ENCODE measurements at regions not wholly inside any gene's neighbourhood (a gene's known extent, or its start where the extent isn't known, plus 50 kb on each side); places are given as distances from the start of the nearest gene placed in this dataset.

DNA sequence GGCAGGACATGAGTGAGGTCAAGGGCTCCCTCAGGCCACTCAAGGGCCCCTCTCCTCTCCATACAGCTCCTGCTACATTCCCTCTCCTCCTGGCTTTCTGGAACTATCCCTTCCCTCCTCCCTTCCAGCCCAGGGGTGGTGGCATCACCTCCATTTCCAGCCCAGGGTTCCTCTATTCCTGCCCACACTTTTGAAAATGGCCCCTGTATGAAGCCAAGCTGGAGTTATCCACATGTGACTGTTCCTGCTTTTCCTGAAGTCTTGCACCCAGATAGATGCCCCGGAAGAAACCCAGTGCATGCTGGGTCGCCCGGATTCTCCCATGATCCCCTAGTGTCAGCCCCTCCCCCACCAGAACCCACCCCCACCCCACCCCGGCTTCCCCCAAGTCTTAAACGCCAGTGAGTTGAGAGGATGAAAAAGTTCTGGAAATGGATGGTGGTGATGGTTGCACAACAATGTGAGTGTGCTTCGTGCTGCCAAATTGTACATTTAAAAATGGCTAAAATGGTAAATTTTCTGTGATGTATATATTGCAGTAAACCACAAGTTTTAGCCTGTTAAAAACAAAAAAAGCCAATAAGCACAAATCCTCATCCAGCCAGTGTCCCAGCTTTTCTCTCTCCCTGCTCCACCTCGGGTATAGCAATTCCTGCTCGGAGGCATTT, 136.9 kb downstream of the SCARB1 start:
- Histone ChIP-seq H3K36me3 (ENCODE audit: insufficient read depth, insufficient read length, low read length) (no peaks in the 10 kb centered on the region), H3K9ac (ENCODE audit: insufficient read length, low read depth) (no peak overlapping the region), H3K4me3 (ENCODE audit: insufficient read length, low read depth) (no peak overlapping the region), H3K4me1 (ENCODE audit: insufficient read depth, insufficient read length) (peaks cover 4% of the 10 kb centered on the region), H3K9me3 (ENCODE audit: insufficient read depth, low read length) (0 out of 2 replicates have a peak, but pooled peaks cover 3% of the 10 kb centered on the region), H3K27me3 (ENCODE audit: insufficient read depth, insufficient read length) (no peaks in the 10 kb centered on the region)
- no peak for DNase-seq (ENCODE audit: low read depth, low spot score)
- no peak for TF ChIP-seq ZNF274 (IDR thresholded peaks at IDR 0.05; ENCODE audit: low read depth, low read length)
- no peak for TF ChIP-seq SUZ12 (IDR thresholded peaks at IDR 0.05; ENCODE audit: extremely low read depth, insufficient read depth, insufficient read length)
- TF ChIP-seq YY1 (IDR thresholded peaks at IDR 0.05; ENCODE audit: insufficient read depth, insufficient read length), result no peak

- H3K4me3 ChIP-seq (ENCODE audit: insufficient read length, low read depth), result no peak overlapping the region
- H3K4me1 ChIP-seq (ENCODE audit: insufficient read depth, insufficient read length), result peaks cover 4% of the 10 kb centered on the region
- H3K36me3 ChIP-seq (ENCODE audit: insufficient read depth, insufficient read length, low read length), result no peaks in the 10 kb centered on the region
- H3K9ac ChIP-seq (ENCODE audit: insufficient read length, low read depth), result no peak overlapping the region
- DNase-seq (ENCODE audit: low read depth, low spot score), result no peak
- no peaks in the 10 kb centered on the region for H3K27me3 ChIP-seq (ENCODE audit: insufficient read depth, insufficient read length)
- no peaks in the 10 kb centered on the region for H3K9me3 ChIP-seq (ENCODE audit: insufficient read depth, low read length)
- TF ChIP-seq YY1 (IDR thresholded peaks at IDR 0.05; ENCODE audit: insufficient read depth, insufficient read length) (no peak), SUZ12 (IDR thresholded peaks at IDR 0.05; ENCODE audit: extremely low read depth, insufficient read depth, insufficient read length) (no peak), ZNF274 (IDR thresholded peaks at IDR 0.05; ENCODE audit: low read depth, low read length) (no peak)
Measured at GRCh38 chr12:124725597-124726237, 137.9 kb downstream of the SCARB1 start.

GRCh38 chr12:124725099-124725498, 138.6 kb downstream of the SCARB1 start:
- H3K4me3 ChIP-seq (ENCODE audit: insufficient read length, low read depth), result no peak overlapping the region
- no peaks in the 10 kb centered on the region for H3K27me3 ChIP-seq (ENCODE audit: insufficient read depth, insufficient read length)
- no peaks in the 10 kb centered on the region for H3K9me3 ChIP-seq (ENCODE audit: insufficient read depth, low read length)
- TF ChIP-seq ZNF274 (IDR thresholded peaks at IDR 0.05; ENCODE audit: low read depth, low read length) (no peak), SUZ12 (IDR thresholded peaks at IDR 0.05; ENCODE audit: extremely low read depth, insufficient read depth, insufficient read length) (no peak), YY1 (IDR thresholded peaks at IDR 0.05; ENCODE audit: insufficient read depth, insufficient read length) (no peak)
- H3K4me1 ChIP-seq (ENCODE audit: insufficient read depth, insufficient read length), result peaks cover 4% of the 10 kb centered on the region
- no peaks in the 10 kb centered on the region for H3K36me3 ChIP-seq (ENCODE audit: insufficient read depth, insufficient read length, low read length)
- H3K9ac ChIP-seq (ENCODE audit: insufficient read length, low read depth), result no peak overlapping the region
- no peak for DNase-seq (ENCODE audit: low read depth, low spot score)

DNA sequence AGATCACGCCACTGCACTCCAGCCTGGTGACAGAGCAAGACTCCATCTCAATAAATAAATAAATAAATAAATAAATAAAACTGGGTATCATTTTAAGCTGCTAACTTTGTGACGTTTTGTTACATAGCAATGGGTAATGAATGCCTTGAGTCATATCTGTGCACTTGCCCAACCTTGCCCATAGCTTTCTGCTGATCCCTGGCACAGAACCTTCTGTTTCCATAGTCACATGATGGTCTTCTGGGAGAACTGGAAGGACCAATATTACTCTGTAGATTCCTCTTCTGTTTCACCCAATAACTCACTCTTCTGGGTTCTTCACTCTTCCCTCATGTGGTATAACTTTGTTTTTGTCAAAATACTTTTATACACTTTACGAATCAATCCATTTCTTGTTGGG, 140.8 kb downstream of the SCARB1 start:
- Histone ChIP-seq H3K9ac (ENCODE audit: insufficient read length, low read depth) (no peak overlapping the region), H3K36me3 (ENCODE audit: insufficient read depth, insufficient read length, low read length) (no peaks in the 10 kb centered on the region), H3K4me3 (ENCODE audit: insufficient read length, low read depth) (no peak overlapping the region), H3K27me3 (ENCODE audit: insufficient read depth, insufficient read length) (no peaks in the 10 kb centered on the region), H3K9me3 (ENCODE audit: insufficient read depth, low read length) (no peaks in the 10 kb centered on the region), H3K4me1 (ENCODE audit: insufficient read depth, insufficient read length) (peaks cover 4% of the 10 kb centered on the region)
- no peak for DNase-seq (ENCODE audit: low read depth, low spot score)
- TF ChIP-seq YY1 (IDR thresholded peaks at IDR 0.05; ENCODE audit: insufficient read depth, insufficient read length) (no peak), ZNF274 (IDR thresholded peaks at IDR 0.05; ENCODE audit: low read depth, low read length) (no peak), SUZ12 (IDR thresholded peaks at IDR 0.05; ENCODE audit: extremely low read depth, insufficient read depth, insufficient read length) (no peak)

DNA sequence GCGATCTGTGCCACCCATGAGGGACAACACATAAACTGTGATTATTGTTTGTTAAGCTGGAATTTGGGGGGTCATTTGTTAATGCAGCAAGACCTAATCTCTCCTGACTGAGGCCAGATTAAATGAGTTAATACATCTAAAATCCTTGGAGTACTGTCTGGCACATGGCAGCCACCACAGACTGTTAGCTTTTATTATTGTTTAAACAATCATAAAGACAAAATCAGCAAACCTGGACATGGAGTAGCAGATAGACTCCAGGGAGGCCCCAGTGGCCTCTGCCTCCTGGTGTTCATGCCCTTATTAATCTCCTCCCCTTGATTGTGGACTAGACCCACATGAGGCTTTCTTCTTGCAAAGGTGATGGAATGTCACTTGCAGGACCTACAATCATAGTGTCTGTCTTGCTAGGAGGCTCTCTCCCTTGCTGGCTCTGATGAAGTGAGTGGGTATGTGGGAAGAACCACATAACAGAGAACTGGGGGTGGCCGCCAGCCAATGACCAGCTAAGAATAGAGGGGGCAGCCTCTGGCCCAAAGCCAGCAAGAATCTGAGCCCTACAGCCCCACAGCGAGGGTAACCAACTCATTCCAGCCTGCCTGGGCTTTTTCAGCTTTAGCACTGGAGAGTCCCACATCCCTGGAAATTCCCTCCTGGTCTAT, 142.0 kb downstream of the SCARB1 start:
- H3K4me1 ChIP-seq (ENCODE audit: insufficient read depth, insufficient read length), result no peaks in the 10 kb centered on the region
- H3K9me3 ChIP-seq (ENCODE audit: insufficient read depth, low read length), result no peaks in the 10 kb centered on the region
- no peak overlapping the region for H3K4me3 ChIP-seq (ENCODE audit: insufficient read length, low read depth)
- DNase-seq (ENCODE audit: low read depth, low spot score), result no peak
- H3K9ac ChIP-seq (ENCODE audit: insufficient read length, low read depth), result no peak overlapping the region
- no peak for TF ChIP-seq YY1 (IDR thresholded peaks at IDR 0.05; ENCODE audit: insufficient read depth, insufficient read length)
- no peak for TF ChIP-seq ZNF274 (IDR thresholded peaks at IDR 0.05; ENCODE audit: low read depth, low read length)
- TF ChIP-seq SUZ12 (IDR thresholded peaks at IDR 0.05; ENCODE audit: extremely low read depth, insufficient read depth, insufficient read length), result no peak
- H3K36me3 ChIP-seq (ENCODE audit: insufficient read depth, insufficient read length, low read length), result no peaks in the 10 kb centered on the region
- H3K27me3 ChIP-seq (ENCODE audit: insufficient read depth, insufficient read length), result no peaks in the 10 kb centered on the region

DNA sequence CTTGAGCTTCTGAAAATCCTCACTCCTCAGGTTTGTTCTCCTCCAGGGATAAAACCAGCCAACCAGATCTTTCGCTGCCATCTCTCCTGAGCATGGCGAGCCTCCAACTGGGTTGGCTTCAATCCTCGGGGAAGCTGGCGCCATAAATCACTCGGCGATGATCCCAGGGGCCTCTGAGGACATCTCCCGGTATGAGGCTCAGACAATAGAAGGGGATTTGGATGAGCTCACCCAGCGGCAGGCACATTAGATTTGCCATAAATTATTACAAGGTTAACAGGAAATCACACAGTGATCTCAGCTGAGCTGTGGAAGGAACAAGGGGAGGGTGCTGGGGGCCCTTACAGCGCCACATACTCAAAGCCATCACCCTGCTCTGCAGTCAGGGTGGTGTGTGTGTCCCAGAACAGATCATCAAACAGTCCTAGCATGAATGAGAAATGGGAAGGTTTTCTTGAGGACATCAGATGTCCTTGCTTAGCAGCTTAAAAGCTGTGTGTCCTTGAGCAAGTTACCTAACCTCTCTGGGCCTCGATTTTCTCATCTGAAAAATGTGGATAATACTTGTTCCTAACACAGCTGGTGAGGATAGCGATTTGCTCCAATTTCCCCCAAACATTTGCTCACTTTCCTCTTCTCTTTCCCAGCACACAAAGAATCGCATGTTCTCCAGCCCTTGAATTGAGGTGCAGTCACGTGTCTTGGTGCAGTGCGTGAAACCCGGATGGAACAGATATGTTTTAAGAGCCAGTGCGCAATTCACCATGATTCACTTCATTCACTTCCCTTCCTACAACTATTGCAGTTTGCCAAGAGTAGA, 142.8 kb downstream of the SCARB1 start:
- no peak overlapping the region for H3K9ac ChIP-seq (ENCODE audit: insufficient read length, low read depth)
- DNase-seq (ENCODE audit: low read depth, low spot score), result no peak
- H3K36me3 ChIP-seq (ENCODE audit: insufficient read depth, insufficient read length, low read length), result no peaks in the 10 kb centered on the region
- peaks cover 3% of the 10 kb centered on the region for H3K4me1 ChIP-seq (ENCODE audit: insufficient read depth, insufficient read length)
- TF ChIP-seq YY1 (IDR thresholded peaks at IDR 0.05; ENCODE audit: insufficient read depth, insufficient read length) (no peak), ZNF274 (IDR thresholded peaks at IDR 0.05; ENCODE audit: low read depth, low read length) (no peak), SUZ12 (IDR thresholded peaks at IDR 0.05; ENCODE audit: extremely low read depth, insufficient read depth, insufficient read length) (no peak)
- H3K27me3 ChIP-seq (ENCODE audit: insufficient read depth, insufficient read length), result no peaks in the 10 kb centered on the region
- H3K4me3 ChIP-seq (ENCODE audit: insufficient read length, low read depth), result no peak overlapping the region
- H3K9me3 ChIP-seq (ENCODE audit: insufficient read depth, low read length), result no peaks in the 10 kb centered on the region
